ENCODE measurements at regions not wholly inside any gene's neighbourhood (a gene's known extent, or its start where the extent isn't known, plus 50 kb on each side); places are given as distances from the start of the nearest gene placed in this dataset.

GRCh38 chr12:97203408-97203807 is 259.2 kb upstream of the RMST start:
- Histone ChIP-seq H3K9ac (replicated peaks; ENCODE audit: extremely low read depth, insufficient read depth, low read length) (no peak overlapping the region), H3K4me3 (replicated peaks in 1 of 3; ENCODE audit: insufficient read depth in 1 of 3, low read depth in 1 of 3, low read length in 3 of 3) (no peak overlapping the region), H3K9me3 (replicated peaks; ENCODE audit: control insufficient read depth, insufficient read depth, low read length) (no peaks in the 10 kb centered on the region), H3K36me3 (ENCODE audit: control insufficient read depth in 2 of 2, extremely low read depth in 1 of 2, insufficient read depth in 2 of 2, low read length in 2 of 2) (no peaks in the 10 kb centered on the region), H3K79me2 (ENCODE audit: control insufficient read depth, insufficient read depth, low read length) (no peaks in the 10 kb centered on the region), H2AFZ (ENCODE audit: low read depth, low read length) (no peak overlapping the region), H3K4me1 (ENCODE audit: control insufficient read depth, extremely low read depth, insufficient read depth, low read length) (no peaks in the 10 kb centered on the region), H3K27me3 (ENCODE audit: control insufficient read depth in 2 of 2, insufficient read depth in 2 of 2, low read length in 2 of 2) (no peaks in the 10 kb centered on the region), H4K20me1 (replicated peaks; ENCODE audit: control insufficient read depth, extremely low read depth, insufficient read depth, low read length) (no peaks in the 10 kb centered on the region), H3K27ac (ENCODE audit: insufficient read depth, low read depth, low read length) (no peak overlapping the region), H3K9me1 (replicated peaks; ENCODE audit: control insufficient read depth, extremely low read depth, insufficient read depth, low read length) (no peaks in the 10 kb centered on the region), H3K4me2 (ENCODE audit: insufficient read depth, low read length) (no peak overlapping the region)
- DNase-seq (ENCODE audit: low read depth, low spot score) (no peak), FAIRE-seq (no peak)
- dilution Hi-C loops (cut with MboI; ENCODE audit: extremely low pct_ligation_motif_present, low sequenced_read_pairs), result no loop called here
- POLR2A ChIA-PET, result no interaction called here
- CTCF ChIA-PET, result no interaction called here
- no TSS peak for BruUV-seq (replicated peaks)
- TF ChIP-seq FOS (IDR thresholded peaks at IDR 0.05; ENCODE audit: borderline replicate concordance, insufficient read depth, low read length), result no peak
- TF ChIP-seq POLR2AphosphoS5 (IDR thresholded peaks at IDR 0.05; ENCODE audit: insufficient read depth, low read depth, low read length), result no peak
- no peak for TF ChIP-seq EZH2 (IDR thresholded peaks at IDR 0.05; ENCODE audit: borderline replicate concordance, low read depth, low read length, severe bottlenecking)
- TF ChIP-seq POLR2A (IDR thresholded peaks at IDR 0.05; ENCODE audit: low read depth, low read length), result no peak
- no peak for TF ChIP-seq JUN (IDR thresholded peaks at IDR 0.05; ENCODE audit: borderline replicate concordance, insufficient read depth, insufficient read length, low read depth)
- no peak for TF ChIP-seq GATA2 (IDR thresholded peaks at IDR 0.05; ENCODE audit: insufficient read depth, insufficient read length, low read depth, low read length)
- TF ChIP-seq MYC (IDR thresholded peaks at IDR 0.05; ENCODE audit: low read depth, low read length), result no peak
- intact Hi-C loops (cut with micrococcal nuclease), result no loop called here

DNA sequence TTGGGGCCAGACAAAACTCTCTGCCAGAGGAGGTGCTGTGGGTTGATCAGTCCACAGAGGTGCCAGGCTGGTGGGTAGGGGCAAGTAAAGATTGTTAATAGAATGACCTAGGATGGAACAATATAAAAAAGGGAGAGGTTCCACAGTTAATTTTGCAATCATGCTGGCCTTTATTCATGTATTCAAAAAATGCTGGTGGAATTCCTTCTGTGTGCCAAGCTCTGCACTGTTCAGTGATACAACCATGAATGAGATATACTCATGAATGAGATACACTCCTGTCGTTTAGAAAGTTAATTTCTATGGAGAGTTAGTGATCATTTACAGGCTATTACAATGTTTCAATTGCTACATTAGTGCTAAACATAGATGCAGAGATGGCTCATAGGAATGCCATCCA is 252.6 kb upstream of the RMST start:
- Histone ChIP-seq H3K9ac (replicated peaks; ENCODE audit: extremely low read depth, insufficient read depth, low read length) (no peak overlapping the region), H3K4me2 (ENCODE audit: insufficient read depth, low read length) (no peak overlapping the region), H3K4me1 (ENCODE audit: control insufficient read depth, extremely low read depth, insufficient read depth, low read length) (no peaks in the 10 kb centered on the region), H2AFZ (ENCODE audit: low read depth, low read length) (no peak overlapping the region), H3K4me3 (replicated peaks in 1 of 3; ENCODE audit: insufficient read depth in 1 of 3, low read depth in 1 of 3, low read length in 3 of 3) (no peak overlapping the region), H3K27me3 (ENCODE audit: control insufficient read depth in 2 of 2, insufficient read depth in 2 of 2, low read length in 2 of 2) (no peaks in the 10 kb centered on the region), H3K36me3 (ENCODE audit: control insufficient read depth in 2 of 2, extremely low read depth in 1 of 2, insufficient read depth in 2 of 2, low read length in 2 of 2) (no peaks in the 10 kb centered on the region), H4K20me1 (replicated peaks; ENCODE audit: control insufficient read depth, extremely low read depth, insufficient read depth, low read length) (no peaks in the 10 kb centered on the region), H3K79me2 (ENCODE audit: control insufficient read depth, insufficient read depth, low read length) (no peaks in the 10 kb centered on the region), H3K9me1 (replicated peaks; ENCODE audit: control insufficient read depth, extremely low read depth, insufficient read depth, low read length) (no peaks in the 10 kb centered on the region), H3K9me3 (replicated peaks; ENCODE audit: control insufficient read depth, insufficient read depth, low read length) (no peaks in the 10 kb centered on the region), H3K27ac (ENCODE audit: insufficient read depth, low read depth, low read length) (no peak overlapping the region)
- BruUV-seq (replicated peaks), result no TSS peak
- DNase-seq (ENCODE audit: low read depth, low spot score) (no peak), FAIRE-seq (no peak)
- dilution Hi-C loops (cut with MboI; ENCODE audit: extremely low pct_ligation_motif_present, low sequenced_read_pairs) (no loop called here), intact Hi-C loops (cut with micrococcal nuclease) (no loop called here)
- POLR2A ChIA-PET, result no interaction called here
- TF ChIP-seq FOS (IDR thresholded peaks at IDR 0.05; ENCODE audit: borderline replicate concordance, insufficient read depth, low read length) (no peak), MAX (IDR thresholded peaks at IDR 0.05; ENCODE audit: insufficient read depth, insufficient read length) (no peak), EZH2 (IDR thresholded peaks at IDR 0.05; ENCODE audit: borderline replicate concordance, low read depth, low read length, severe bottlenecking) (no peak), POLR2AphosphoS5 (IDR thresholded peaks at IDR 0.05; ENCODE audit: insufficient read depth, low read depth, low read length) (no peak), POLR2A (IDR thresholded peaks at IDR 0.05; ENCODE audit: low read depth, low read length) (no peak), GATA2 (IDR thresholded peaks at IDR 0.05; ENCODE audit: insufficient read depth, insufficient read length, low read depth, low read length) (no peak), CTCF (IDR thresholded peaks at IDR 0.05; ENCODE audit: extremely low read depth in 1 of 2, insufficient read depth in 1 of 2, low read depth in 1 of 2, low read length in 2 of 2) (no peak), JUN (IDR thresholded peaks at IDR 0.05; ENCODE audit: borderline replicate concordance, insufficient read depth, insufficient read length, low read depth) (no peak), MYC (IDR thresholded peaks at IDR 0.05; ENCODE audit: low read depth, low read length) (no peak)
- CTCF ChIA-PET, result no interaction called here
